Right lobe of liver (tissue), 6 donors: ENCODE measurements at regions not wholly inside any gene's neighbourhood (a gene's known extent, or its start where the extent isn't known, plus 50 kb on each side); places are given as distances from the start of the nearest gene placed in this dataset.
"Not testable (repeated sequence)": the region's sequence is repeated elsewhere in the genome, so short reads cannot be mapped to it uniquely, and the experiment has no call there.

Experiments used
- ATAC-seq, 4 donors: fragments of 200-7000 bp; cut with Tn5 transposase; one replicate each; pipeline ENCODE4 v1.9.1; 2020; ENCODE audit warnings: mild to moderate bottlenecking in 4 of 4, moderate library complexity in 4 of 4
- DNase-seq, 3 donors: peaks; one replicate each; pipeline ENCODE4 v3.0.0-alpha.2; 2020
- H3K27ac ChIP-seq, 3 donors: fragments of 200-600 bp; one replicate each; pipeline ENCODE4 v1.8.0; 2022
- H3K27me3 ChIP-seq, 2 donors: fragments of 200-600 bp; one replicate each; pipeline ENCODE4 v1.8.0; 2022
- H3K36me3 ChIP-seq, 4 donors: fragments of 200-600 bp; sonication (generic) in 1 of 4; one replicate each; pipeline versions ENCODE4 v1.5.1 to v1.8.0; 2017 to 2022; ENCODE audit warnings: control low read depth in 1 of 4
- H3K4me1 ChIP-seq, 4 donors: fragments of 200-600 bp; sonication (generic) in 1 of 4; one replicate each; pipeline versions ENCODE4 v1.5.1 to v1.8.0; 2017 to 2022; ENCODE audit warnings: control low read depth in 1 of 4
- H3K4me3 ChIP-seq, 3 donors: fragments of 200-600 bp; one replicate each; pipeline ENCODE4 v1.8.0; 2022
- H3K9me3 ChIP-seq, 4 donors: fragments of 200-600 bp; sonication (generic) in 1 of 4; one replicate each; pipeline versions ENCODE4 v1.5.1 to v1.8.0; 2017 to 2022; ENCODE audit warnings: control low read depth in 1 of 4
- CTCF ChIP-seq, 4 donors: fragments of 200-600 bp in 3 of 4; fragments of 450-650 bp in 1 of 4; IDR thresholded peaks; one replicate each; pipeline versions ENCODE4 v1.5.1 to v1.8.0; 2016 to 2022; ENCODE audit warnings: antibody characterized with exemption in 4 of 4, mild to moderate bottlenecking in 2 of 4
- POLR2A ChIP-seq: fragments of 450-650 bp; IDR thresholded peaks from one replicate; pipeline ENCODE4 v1.6.1; 2017; ENCODE audit warnings: antibody characterized with exemption, mild to moderate bottlenecking
- WGBS: methylation state at CpG from one replicate; pipeline ENCODE4 v1.1.6; 2018; ENCODE audit warnings: low coverage, low lambda C conversion rate; ENCODE audit not compliant: insufficient coverage; ENCODE audit errors: missing lambda C conversion rate; 5-methylcytosine and 5-hydroxymethylcytosine counted together
- intact Hi-C, 2 donors: fragments of 100-400 bp; cut with DNase I; formaldehyde crosslinking; loops; one replicate each; pipeline versions ENCODE4 v1.11.2 to v1.14.1; 2022
- donor health status: DM: no; HTN: yes; CAD: no.
- donor health status: DM: no; HTN: no; CAD: no.
- donor health status: DM: no; HTN: no; CAD: no.
- donor health status: DM: no; HTN: yes; CAD: no.
- donor health status: DM: no; HTN: yes; CAD: no.

GRCh38 chr6:37078814-37079213 is 73.4 kb downstream of the FGD2 start:
- Histone ChIP-seq H3K9me3 (no peaks in the 10 kb centered on the region), H3K36me3 (no peaks in the 10 kb centered on the region), H3K4me3 (no peak overlapping the region), H3K4me1 (peaks cover 0 to 54% (median 21%) of the 10 kb centered on the region in 4 donors), H3K27me3 (no peaks in the 10 kb centered on the region), H3K27ac (no peak overlapping the region)
- intact Hi-C loops, result no loop called here
- TF ChIP-seq CTCF (IDR thresholded peaks at IDR 0.05) (no peak), POLR2A (no peak)
- 100% methylated on average over 2 of the region's 2 CpGs for WGBS
- DNase-seq (no peak), ATAC-seq (no peak)

GRCh38 chr6:37081042-37081607 is 75.7 kb downstream of the FGD2 start:
- DNase-seq, result no peak
- ATAC-seq, result no peak
- no peaks in the 10 kb centered on the region for H3K36me3 ChIP-seq
- intact Hi-C loops, result no loop called here
- H3K27ac ChIP-seq, result no peak overlapping the region
- H3K4me3 ChIP-seq, result no peak overlapping the region
- no peaks in the 10 kb centered on the region for H3K27me3 ChIP-seq
- peaks cover 0 to 41% (median 18%) of the 10 kb centered on the region in 4 donors for H3K4me1 ChIP-seq
- H3K9me3 ChIP-seq, result no peaks in the 10 kb centered on the region
- no peak for TF ChIP-seq CTCF (IDR thresholded peaks at IDR 0.05)
- TF ChIP-seq POLR2A, result no peak
- 76% methylated on average over 7 of the region's 7 CpGs for WGBS

GRCh38 chr6:37082390-37083130 is 77.1 kb downstream of the FGD2 start:
- H3K9me3 ChIP-seq, result no peaks in the 10 kb centered on the region
- peak overlapping the region; percentile 5 to 75 (median 40) for H3K27ac ChIP-seq
- 80% methylated on average over 12 of the region's 17 CpGs for WGBS
- intact Hi-C loops, result loop anchor here in 1 of 2 donors (2.0 kb wide), 1 partner anchor 20 kb away; no protein-coding TSS in a partner anchor
- TF ChIP-seq POLR2A (no peak), CTCF (IDR thresholded peaks at IDR 0.05) (no peak)
- no peaks in the 10 kb centered on the region for H3K27me3 ChIP-seq
- H3K4me3 ChIP-seq, result peak overlapping the region; percentile 4 to 33 (median 32)
- no peak for ATAC-seq
- peaks cover 0 to 32% (median 14%) of the 10 kb centered on the region in 4 donors for H3K4me1 ChIP-seq
- H3K36me3 ChIP-seq, result no peaks in the 10 kb centered on the region
- DNase-seq, result no peak

GRCh38 chr6:37083243-37084138 is 78.0 kb downstream of the FGD2 start:
- H3K4me1 ChIP-seq, result peaks cover 0 to 32% (median 14%) of the 10 kb centered on the region in 4 donors
- ATAC-seq (peak; percentile 95 to 98 (median 96)), DNase-seq (peak; percentile 91 to 96 (median 95))
- WGBS, result 38% methylated on average over 11 of the region's 14 CpGs
- TF ChIP-seq CTCF (IDR thresholded peaks at IDR 0.05) (no peak), POLR2A (peak; percentile 79)
- H3K27me3 ChIP-seq, result no peaks in the 10 kb centered on the region
- H3K9me3 ChIP-seq, result no peaks in the 10 kb centered on the region
- peak overlapping the region; percentile 40 to 75 (median 49) for H3K27ac ChIP-seq
- intact Hi-C loops, result loop anchor here in 1 of 2 donors (2.0 kb wide), 1 partner anchor 19 kb away; no protein-coding TSS in a partner anchor
- no peaks in the 10 kb centered on the region for H3K36me3 ChIP-seq
- H3K4me3 ChIP-seq, result peak overlapping the region; percentile 4 to 33 (median 32)

GRCh38 chr6:37084665-37085064 is 79.2 kb downstream of the FGD2 start:
- peak overlapping the region in 1 of 3 donors; percentile 75 for H3K27ac ChIP-seq
- ATAC-seq, H3K9me3 ChIP-seq, H3K27me3 ChIP-seq, DNase-seq, H3K36me3 ChIP-seq, intact Hi-C loops, H3K4me3 ChIP-seq: not testable (repeated sequence)
- WGBS, result no CpG with 5 or more reads among the region's 4 CpGs
- H3K4me1 ChIP-seq, result peaks cover 0 to 32% (median 14%) of the 10 kb centered on the region in 4 donors
